Stimulated activated CD8-positive, alpha-beta memory T cell treated with anti-CD3 and anti-CD28 coated beads, Interleukin-15, amount 100 ng/mL, for 48 hours (primary cell): ENCODE measurements at regions not wholly inside any gene's neighbourhood (a gene's known extent, or its start where the extent isn't known, plus 50 kb on each side); places are given as distances from the start of the nearest gene placed in this dataset.

ENCODE experiments used
- DNase-seq, 2 donors: peaks; one replicate each; pipeline ENCODE4 v3.0.0-alpha.2; 2020; ENCODE audit warnings: low read depth in 2 of 2

- DNase-seq, result no peak
These were observed 158.2 kb upstream of the MAF start for GRCh38 chr16:79758615-79759346.

GRCh38 chr16:79757968-79758367 lies 157.4 kb upstream of the MAF start:
- DNase-seq, result no peak

- no peak for DNase-seq
These were observed 156.6 kb upstream of the MAF start for GRCh38 chr16:79757163-79757562.

DNA sequence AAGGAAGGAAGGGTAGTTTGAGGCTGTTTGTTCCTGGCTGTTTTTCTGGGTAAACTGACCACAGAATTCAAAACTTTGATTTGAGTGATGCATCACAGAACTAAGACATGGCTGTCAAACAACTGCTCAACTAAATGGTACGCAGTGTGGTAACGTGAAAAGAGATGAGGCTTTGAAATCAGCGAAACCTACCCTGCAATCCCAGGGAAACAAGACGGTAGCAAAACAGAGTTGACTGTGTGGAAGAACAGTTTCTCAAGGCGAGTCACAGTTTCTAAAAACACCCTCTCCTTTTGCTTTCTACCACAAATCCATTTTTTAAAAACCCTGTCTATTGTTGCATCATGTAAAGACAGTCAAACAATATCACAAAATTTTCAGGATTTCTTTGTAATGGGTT lies 156.0 kb upstream of the MAF start:
- no peak for DNase-seq

GRCh38 chr16:79754501-79754900 lies 154.0 kb upstream of the MAF start:
- no peak for DNase-seq

DNA sequence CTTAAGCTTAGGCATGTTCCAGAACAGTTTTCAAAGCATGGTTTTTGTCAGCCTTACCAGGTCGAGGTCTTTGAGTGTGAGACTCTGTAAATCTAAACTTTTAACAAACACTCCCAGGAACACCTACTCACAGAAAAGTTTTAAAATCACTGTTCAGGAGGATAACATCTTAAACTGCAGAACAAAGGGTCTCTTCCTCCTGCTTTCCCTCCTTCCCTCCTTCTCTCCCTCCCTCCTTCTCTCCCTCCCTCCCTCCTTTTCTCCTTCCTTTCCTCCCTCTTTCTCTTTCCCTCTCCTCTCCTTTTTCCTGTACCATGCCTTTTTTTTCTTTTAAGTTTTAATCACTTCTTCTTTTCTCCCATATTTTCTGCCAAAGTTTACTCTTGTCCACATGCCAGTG lies 153.5 kb upstream of the MAF start:
- DNase-seq, result no peak

- DNase-seq, result no peak
These were observed 152.7 kb upstream of the MAF start for GRCh38 chr16:79753286-79753685.

DNA sequence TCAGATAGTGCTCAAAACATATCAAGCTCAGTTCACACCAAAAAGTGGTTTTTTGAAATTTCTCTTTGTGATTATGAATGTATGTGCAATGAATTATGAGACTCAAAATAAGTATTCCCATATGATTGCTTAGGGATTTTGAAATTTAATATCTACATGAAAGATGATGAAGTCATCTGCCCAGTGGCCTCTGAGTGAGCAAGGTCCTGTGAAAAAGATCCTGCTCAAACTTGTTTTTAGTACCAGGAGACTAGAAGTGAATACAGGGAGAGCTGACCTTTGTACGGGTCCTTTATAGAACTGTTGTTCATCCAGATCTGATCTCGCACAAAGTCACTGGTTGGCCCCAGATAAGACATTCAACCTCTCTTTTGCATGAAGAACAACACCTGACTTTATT lies 151.9 kb upstream of the MAF start:
- DNase-seq, result no peak

DNA sequence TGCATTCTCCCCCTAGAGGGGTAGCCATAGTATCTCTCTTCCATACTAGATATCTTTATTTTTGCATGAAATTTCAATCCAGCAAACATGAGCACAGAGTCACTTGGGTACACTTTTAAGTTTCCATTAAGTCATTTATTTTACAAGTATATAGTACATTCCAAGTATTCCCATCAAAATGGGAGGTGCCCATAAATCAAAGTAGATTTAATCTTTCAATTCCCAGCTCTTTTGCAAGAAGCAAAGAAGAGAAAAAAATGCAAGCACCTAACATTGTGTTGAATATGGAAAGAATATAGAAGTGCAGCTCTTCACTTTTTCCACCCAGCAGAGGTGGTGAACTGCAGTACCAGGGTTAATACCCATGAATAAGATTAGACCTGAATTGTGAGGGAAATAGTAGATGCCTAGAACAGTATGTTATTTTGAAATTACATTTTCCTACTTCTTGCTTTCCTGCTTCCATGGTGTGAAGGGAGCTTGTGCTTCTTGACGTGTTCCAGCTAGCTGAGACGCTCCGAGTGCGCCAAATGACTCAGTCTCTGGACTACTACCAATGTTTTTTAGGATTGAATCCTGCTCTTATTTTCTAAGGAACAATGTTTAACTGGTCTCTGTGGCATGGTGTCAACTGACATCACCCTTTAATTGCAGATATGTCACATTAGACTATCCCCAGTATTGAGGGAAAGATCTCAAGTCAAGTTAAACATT lies 151.1 kb upstream of the MAF start:
- DNase-seq, result no peak

GRCh38 chr16:79750311-79750710 lies 149.8 kb upstream of the MAF start:
- no peak for DNase-seq

GRCh38 chr16:79748629-79749028 lies 148.1 kb upstream of the MAF start:
- no peak for DNase-seq

DNA sequence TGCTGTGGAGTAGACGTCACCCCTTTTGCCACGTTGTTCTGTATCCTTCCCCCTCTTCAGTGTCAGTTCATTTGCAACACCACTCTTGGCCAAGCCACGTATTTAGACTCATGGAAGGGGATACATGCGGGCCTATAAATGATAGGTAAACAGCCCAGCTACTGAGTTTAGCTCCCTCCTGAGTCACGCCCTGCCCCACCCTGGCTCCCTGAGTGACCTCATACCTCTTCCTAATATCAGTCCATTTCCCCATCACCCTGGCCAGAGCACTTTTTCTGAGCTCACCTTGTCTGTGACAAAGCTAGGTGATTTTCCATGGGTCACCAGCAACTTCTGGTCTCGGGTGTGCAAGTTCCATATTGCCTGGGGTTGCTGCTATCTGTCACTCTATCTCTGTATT lies 147.2 kb upstream of the MAF start:
- DNase-seq, result no peak

- DNase-seq, result no peak
These were observed 139.7 kb upstream of the MAF start for GRCh38 chr16:79740252-79740651.

- no peak for DNase-seq
These were observed 134.7 kb upstream of the MAF start for GRCh38 chr16:79735271-79735670.

- DNase-seq, result no peak
These were observed 134.2 kb upstream of the MAF start for GRCh38 chr16:79734721-79735120.

- DNase-seq, result no peak
These were observed 128.3 kb upstream of the MAF start for GRCh38 chr16:79728923-79729240.

DNA sequence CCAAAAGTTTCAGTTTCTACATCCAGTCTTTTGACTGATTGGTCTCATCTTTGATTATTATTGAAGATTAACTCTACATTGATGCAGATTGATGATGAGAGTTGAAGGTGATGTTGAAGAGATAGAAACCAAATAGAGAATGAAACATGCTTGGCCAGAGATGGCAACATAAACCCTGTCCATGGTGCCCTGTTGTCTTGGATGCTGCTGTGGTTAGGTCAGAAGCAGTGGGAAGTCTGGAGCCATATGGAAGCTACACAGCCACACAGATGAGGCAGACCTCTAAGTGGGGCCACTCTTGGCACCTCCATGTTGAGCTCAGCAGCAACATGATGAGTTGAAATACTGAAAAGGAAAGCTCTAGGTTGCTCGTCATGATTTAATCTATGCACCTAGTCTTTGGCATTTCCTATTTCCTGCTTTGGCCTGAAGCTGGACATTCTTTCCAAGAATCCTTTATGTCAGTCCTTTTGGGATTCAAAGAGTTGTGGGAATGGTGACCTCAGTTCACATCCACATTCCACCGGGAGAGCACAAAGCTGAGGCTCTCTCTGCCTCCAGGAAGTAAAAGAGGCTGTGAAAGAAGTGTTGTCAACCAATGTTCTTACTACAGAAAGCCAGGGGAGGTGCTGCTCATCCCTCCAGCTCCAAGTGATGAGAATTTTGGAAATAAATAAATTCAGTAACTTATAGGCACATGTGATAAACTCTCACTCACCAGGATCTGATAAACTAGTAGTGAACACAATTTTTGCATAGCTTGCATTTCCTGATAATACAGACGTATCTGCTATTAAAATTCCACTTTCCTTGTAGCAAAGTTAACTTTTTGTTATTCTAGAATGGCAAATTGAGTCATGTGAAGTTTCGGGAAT lies 127.7 kb upstream of the MAF start:
- no peak for DNase-seq

DNA sequence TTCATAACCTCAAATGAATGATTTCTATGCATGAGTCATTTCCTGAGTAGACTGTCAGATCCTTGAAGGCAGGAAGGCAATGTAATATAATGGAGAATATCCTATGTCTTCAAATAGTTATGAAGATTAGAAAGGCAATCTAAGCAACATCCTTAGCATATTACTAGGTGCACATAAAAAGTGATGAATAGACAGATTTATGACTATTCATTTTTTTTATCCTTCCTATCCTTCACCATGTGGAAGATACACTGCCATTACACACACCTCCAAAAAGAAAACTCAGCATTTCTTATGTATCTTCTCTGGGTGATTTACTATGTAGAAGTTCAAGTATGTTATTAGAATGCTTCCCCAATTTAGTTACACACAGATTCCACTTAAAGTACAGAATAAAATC lies 126.4 kb upstream of the MAF start:
- no peak for DNase-seq

DNA sequence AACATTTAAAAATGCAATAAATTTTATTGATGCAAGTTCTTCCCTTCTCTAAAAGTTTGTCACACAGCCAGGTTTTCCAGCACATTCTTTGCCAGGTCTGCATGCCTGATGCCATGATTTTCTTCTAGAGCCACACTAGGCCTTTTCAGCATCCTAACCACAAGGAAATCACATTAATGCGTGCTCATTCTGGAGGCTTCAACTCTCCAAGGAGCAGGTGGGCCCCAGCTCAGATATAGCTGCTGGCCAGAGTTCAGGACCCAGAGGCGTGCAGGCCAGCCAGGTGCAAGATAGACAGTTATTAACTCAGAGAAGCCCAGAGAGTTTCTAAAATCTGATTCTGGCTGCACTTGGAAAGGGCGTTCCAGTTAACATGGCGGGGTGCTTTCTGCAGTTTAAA lies 124.5 kb upstream of the MAF start:
- DNase-seq, result no peak

DNA sequence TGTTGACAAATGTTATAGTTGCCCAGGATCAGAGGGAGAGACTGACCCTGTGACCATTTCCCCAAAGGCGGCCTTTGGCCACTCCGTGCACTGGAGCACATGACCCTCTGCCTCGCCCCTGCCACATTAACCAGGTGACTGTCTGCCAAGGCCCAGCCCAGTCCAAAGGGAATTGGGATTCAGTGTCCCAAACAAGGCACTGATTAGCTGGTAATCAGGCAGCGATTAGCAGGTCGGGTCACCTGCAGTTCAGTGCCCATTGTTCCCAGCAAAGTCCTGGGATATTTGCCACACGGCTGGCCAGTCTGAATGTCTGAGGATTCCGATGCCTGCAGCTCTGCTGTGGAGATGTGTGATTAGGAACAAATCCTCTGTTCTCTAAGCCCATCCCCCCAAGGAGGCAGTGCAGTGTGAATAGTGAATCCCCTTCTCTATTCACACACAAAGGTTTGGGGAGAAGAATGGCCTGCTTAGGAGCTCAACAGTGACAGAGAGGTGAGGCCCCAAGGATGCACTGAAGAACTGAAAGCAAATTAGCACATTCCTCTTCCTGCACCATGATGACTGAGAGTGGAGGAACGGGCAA lies 123.1 kb upstream of the MAF start:
- DNase-seq, result no peak

DNA sequence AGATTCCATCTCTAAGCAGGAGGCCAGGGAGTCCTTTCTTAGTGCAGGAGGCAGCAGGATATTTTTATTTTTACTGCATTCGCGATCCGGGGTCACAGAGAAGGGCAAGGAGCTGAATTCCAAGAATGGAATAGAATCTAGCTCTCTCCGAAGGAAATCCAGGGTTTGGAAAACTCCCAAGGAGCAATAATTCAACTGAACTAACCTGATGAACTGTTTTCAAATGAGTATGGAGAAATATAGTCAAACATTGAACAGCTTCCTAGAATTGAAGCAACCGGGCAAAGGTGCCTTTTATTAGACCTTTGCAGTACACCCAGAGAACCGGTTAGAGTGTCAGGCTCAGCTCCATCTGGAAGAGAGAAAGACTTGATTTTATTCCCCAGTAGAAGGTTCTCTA lies 120.7 kb upstream of the MAF start:
- DNase-seq, result no peak

DNA sequence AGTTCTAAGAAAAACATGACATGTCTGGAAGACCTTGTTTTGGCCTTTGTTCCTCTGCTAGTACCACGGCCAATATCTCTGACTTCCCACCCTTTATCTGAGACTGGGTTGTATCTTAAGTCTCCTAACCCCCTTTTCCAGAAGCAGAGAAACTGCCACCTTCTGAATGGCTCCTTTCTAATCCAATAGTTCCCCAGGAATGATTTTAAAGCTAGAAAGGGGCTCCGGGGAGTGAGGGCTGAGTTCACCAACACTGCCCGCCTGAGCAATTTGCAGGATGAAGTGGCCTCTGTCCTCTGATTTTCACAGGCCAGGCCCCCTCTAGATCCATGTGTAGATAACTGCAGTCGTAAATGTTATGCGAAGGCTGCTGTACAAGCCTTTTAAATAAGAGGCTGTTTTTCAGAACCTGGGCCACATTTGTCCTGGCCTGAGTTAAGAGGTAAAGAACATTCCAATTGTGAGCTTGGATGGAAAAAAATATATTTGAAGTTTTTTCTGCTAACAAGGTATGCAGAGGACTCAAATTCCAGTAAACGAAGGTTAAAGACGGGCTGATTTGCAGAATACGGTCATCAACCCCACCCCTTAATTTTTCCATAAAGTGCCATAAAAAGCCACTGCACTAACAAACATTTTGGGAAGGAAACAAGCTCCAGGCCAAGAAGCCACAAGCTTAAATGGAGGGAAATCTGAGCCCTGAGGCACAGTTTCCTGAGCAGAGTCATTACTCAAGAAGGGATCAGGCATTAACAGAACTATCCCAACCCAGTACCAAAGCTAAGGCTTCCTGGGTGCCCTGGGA lies 117.0 kb upstream of the MAF start:
- no peak for DNase-seq
